H7 (cell line): ENCODE measurements at regions not wholly inside any gene's neighbourhood (a gene's known extent, or its start where the extent isn't known, plus 50 kb on each side); places are given as distances from the start of the nearest gene placed in this dataset.
"Not testable (repeated sequence)": the region's sequence is repeated elsewhere in the genome, so short reads cannot be mapped to it uniquely, and the experiment has no call there.

Experiments used
- DNase-seq: peaks from one replicate; pipeline ENCODE4 v3.0.0; 2012
- H3K27me3 ChIP-seq: 2 replicates; pipeline ENCODE4 v1.6.0; 2011; ENCODE audit warnings: mild to moderate bottlenecking, low read length; ENCODE audit not compliant: control insufficient read depth, insufficient read depth
- H3K36me3 ChIP-seq: replicated peaks from 2 replicates; pipeline ENCODE4 v1.5.1; 2011; ENCODE audit warnings: low read length; ENCODE audit not compliant: control insufficient read depth, insufficient read depth
- H3K4me3 ChIP-seq: 2 replicates; pipeline ENCODE4 v1.5.1; 2011; ENCODE audit warnings: low read depth, mild to moderate bottlenecking, control low read depth, low read length, moderate library complexity; ENCODE audit not compliant: insufficient read depth

DNA sequence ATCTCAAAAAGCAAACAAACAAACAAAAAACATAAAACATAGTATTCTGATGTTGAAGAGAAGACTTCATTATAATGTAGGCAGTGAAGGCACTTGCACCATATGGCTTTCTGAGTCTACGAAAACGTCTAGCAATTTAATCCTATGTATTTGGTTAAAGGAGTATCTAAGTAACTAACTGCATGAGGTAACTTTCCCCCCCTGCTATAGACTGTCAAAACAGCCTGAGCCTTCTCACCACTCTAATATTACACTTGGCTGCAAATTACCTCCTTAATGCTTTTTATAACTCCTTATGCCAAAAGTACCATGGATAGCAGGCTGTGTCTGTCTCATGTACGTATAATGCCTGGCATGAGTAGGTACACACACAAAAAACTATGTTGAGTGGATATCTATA lies 607.6 kb upstream of the FLRT2 start:
- no peak for DNase-seq
- Histone ChIP-seq H3K36me3 (no peaks in the 10 kb centered on the region), H3K27me3 (no peaks in the 10 kb centered on the region), H3K4me3 (no peak overlapping the region)

DNA sequence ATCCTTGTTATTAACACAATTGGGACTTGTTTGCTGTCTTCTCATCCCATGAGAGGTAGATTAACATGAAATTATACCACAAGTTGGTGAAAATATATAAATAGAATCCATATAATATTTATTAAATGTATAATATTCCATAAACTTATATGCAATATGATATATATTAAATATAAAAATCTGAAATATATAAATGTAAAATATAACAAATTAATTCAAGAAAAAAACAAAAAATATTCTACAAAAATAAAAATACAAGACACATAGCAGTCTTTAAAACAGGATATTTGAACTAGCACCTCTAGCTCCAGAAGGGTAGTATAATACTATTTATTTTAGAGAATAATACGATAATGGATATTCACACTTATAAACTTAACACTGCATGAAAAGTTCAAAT lies 603.3 kb upstream of the FLRT2 start:
- H3K36me3 ChIP-seq = no peaks in the 10 kb centered on the region
- no peak overlapping the region for H3K4me3 ChIP-seq
- no peaks in the 10 kb centered on the region for H3K27me3 ChIP-seq
- DNase-seq = no peak

DNA sequence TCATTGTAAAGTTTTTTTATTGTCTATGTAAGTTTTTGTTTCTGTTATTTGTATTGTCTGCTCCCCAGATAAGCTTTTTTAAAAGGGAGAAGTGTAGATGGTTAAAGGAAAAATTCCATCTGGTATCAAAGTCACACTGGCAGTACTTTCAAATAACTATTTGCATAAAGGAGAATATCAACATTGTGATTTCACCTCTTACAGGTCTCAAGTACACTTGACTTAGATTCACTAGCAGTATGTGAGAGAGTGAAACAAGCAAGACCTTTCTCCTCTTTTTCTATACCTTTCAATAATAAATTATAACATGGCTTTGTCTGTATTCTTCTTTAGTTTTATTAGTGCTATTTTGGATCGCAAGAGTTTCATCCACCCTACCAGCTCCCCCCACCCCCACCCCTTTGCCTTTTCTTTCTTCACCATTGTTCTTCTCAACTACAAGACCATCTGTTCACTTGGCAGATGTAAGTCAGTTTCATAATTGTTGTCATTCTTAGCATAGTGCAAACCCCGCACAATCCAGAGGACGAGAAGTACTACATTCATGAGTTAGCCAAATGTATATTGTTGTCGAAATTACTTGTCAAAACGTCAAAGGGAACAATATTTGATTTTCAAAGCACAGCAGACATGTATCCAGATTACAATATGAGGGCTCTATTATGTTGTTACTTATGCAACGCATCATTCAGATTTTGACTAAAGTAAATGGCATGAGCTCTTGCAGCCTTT lies 602.7 kb upstream of the FLRT2 start:
- no peak for DNase-seq
- Histone ChIP-seq H3K36me3 (no peaks in the 10 kb centered on the region), H3K4me3 (no peak overlapping the region), H3K27me3 (no peaks in the 10 kb centered on the region)

DNA sequence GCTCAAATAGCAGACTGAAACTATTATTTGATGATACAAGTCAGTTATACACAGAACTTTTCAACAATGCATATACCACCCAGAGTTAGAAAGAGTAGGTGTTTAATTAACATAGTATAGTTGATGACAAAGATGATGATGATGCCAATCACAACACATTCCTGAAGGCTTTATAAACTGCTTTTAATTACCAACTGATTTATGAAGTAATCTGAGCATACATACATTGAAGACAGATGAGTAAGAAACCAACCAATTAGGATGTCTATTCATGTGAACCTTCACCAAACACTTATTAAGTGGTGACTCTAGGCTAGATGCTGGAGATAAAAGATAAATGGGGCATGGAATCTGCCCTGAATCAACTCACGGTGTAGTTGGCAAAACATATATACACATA lies 600.9 kb upstream of the FLRT2 start:
- H3K36me3 ChIP-seq = no peaks in the 10 kb centered on the region
- no peaks in the 10 kb centered on the region for H3K27me3 ChIP-seq
- no peak overlapping the region for H3K4me3 ChIP-seq
- DNase-seq = no peak

DNA sequence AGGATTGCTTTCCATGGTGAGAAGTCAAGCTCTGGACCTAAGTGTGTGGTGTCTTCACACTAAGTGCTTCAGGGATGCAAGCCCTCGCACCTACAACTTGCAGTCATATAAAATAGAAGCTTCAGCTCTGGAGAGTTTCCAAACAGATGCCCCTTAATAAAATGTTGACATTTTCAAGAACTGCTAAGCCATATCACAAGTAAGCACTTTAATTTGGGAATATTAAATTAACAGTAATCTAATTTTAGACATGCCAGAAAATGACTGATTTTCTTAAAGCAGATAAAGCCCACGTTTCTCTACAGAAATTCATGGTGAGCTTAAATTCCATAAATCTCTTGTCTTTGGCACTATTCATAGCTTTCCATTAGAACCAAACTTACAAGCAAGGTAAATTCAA lies 600.1 kb upstream of the FLRT2 start:
- no peak for DNase-seq
- Histone ChIP-seq H3K27me3 (no peaks in the 10 kb centered on the region), H3K36me3 (no peaks in the 10 kb centered on the region)

DNA sequence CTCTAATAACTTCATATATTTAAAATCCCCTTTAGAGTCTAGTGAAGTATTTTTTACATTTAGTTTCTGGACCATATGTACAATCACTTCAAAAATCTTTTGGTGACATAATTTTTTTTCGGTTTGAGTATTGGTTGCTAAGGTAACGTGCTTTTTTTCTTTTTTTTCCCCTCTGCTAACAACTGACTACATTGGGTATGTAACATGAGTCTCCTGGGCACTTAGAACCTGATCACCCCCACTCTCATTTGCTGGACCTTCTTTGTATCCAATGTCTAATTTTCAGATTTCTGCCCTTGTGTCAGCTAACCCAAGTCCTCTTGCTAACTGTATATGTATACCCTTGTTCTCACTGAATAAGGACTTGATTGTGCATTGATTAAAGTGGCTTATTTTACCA lies 592.9 kb upstream of the FLRT2 start:
- H3K27me3 ChIP-seq = no peaks in the 10 kb centered on the region
- no peak overlapping the region for H3K4me3 ChIP-seq
- DNase-seq = no peak
- no peaks in the 10 kb centered on the region for H3K36me3 ChIP-seq

More for the DNA sequence above, 600.1 kb upstream of the FLRT2 start:
- no peak overlapping the region for H3K4me3 ChIP-seq

DNA sequence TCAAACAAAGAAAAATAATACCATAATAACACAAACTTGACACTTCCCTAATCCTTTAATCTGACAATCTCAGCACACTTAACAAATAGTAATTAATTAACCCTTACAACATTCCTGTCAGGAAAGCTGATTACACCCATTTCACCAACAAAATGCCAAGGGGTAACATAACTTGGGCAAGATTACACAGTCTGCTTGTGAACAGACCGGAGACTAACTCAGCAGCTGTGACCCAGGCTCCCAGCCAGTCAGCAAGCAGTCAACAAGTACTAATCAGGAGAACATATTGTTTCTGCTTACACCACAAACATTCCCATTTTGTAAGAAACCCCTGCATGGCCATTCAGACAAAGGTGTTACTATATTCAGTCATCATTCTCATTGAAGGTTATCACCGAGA lies 592.5 kb upstream of the FLRT2 start:
- H3K4me3 ChIP-seq = no peak overlapping the region
- no peak for DNase-seq
- no peaks in the 10 kb centered on the region for H3K27me3 ChIP-seq
- no peaks in the 10 kb centered on the region for H3K36me3 ChIP-seq

DNA sequence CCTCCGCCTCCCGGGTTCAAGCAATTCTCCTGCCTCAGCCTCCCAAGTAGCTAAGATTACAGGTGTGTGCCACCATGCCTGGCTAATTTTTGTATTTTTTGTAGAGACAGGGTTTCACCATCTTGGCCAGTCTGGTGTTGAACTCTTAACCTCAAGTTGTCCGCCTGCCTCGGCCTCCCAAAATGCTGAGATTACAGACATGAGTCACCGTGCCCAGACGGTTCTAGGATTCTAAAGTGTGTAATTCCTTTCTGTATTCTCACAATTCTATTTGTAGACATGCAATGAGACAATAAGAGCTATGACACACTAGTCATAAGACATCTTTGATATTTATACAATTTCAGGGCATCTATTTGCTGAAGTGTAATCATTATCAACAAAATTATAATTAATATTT lies 585.0 kb upstream of the FLRT2 start:
- H3K36me3 ChIP-seq, DNase-seq, H3K27me3 ChIP-seq, H3K4me3 ChIP-seq: not testable (repeated sequence)

DNA sequence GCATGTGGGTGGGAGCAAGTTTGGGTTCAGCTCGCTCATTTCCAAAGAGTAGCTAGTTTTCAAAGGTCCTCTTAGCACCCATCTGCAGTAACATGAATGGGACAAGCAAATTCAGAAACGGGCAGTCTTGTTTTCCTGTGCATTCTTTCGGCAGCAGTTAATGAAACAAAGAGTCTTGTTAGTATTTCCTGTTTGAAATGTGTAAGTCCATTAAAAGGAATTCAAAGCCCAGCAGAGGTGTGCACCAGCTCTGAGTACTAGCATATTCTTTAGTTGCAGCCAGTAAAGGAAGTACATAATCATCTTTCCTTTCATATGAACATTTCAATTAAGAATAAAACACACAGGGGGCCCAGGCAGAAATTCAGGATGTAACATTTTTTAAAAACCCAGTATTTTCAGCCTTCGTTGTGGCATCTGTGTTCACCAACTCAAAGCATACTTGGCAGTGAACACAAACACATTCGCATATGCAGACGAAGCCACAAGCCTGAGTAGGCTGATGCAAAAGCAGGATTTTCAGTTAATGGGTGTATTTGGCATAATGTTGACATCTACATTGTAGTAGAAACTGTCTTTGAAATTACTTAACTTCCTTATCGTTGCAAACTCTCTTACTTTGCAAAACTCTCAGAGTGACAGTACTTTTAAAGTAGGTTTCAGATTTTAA lies 570.0 kb upstream of the FLRT2 start:
- DNase-seq = no peak
- H3K36me3 ChIP-seq = no peaks in the 10 kb centered on the region
- H3K4me3 ChIP-seq = no peak overlapping the region
- H3K27me3 ChIP-seq = no peaks in the 10 kb centered on the region

DNA sequence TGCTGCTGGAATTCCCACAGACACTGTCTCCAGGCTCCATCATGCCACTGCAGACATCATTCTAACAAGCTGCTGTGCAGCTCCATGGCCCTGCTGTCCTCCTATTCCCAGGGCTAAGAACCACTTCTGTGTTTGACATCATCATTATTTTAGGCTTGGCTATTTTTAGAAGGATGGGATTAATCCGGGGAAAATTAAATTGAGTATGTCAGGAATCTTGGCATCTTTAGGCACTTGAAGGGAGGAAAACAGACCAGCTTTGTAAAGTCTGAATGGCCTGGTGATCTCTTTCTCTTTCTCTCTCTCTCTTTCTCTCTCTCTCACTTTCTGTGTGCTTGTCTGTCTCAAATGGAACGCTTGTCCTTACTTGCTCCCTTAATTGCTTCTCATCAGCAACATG lies 568.3 kb upstream of the FLRT2 start:
- Histone ChIP-seq H3K27me3 (no peaks in the 10 kb centered on the region), H3K36me3 (no peaks in the 10 kb centered on the region)

DNA sequence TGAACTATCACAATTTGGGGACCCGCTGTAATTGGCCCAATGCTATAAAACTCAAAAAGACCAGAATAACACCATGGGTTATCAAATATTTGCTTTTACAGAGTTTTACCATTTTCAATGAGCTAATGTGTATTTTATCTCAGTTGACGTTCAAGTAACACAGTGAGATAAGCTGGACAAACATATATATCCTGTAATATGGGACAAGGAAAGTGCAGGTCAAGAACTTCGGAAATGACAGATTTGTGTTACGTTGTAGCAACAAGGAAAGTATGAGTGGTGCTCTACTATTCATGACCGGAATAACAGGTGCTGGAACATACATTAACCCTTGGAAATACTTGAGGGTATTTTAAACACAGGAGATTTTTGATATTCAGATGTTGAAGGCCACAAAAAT lies 566.4 kb upstream of the FLRT2 start:
- Histone ChIP-seq H3K27me3 (no peaks in the 10 kb centered on the region), H3K4me3 (no peak overlapping the region), H3K36me3 (no peaks in the 10 kb centered on the region)
- no peak for DNase-seq

More for the DNA sequence above, 568.3 kb upstream of the FLRT2 start:
- no peak overlapping the region for H3K4me3 ChIP-seq
- DNase-seq = no peak

DNA sequence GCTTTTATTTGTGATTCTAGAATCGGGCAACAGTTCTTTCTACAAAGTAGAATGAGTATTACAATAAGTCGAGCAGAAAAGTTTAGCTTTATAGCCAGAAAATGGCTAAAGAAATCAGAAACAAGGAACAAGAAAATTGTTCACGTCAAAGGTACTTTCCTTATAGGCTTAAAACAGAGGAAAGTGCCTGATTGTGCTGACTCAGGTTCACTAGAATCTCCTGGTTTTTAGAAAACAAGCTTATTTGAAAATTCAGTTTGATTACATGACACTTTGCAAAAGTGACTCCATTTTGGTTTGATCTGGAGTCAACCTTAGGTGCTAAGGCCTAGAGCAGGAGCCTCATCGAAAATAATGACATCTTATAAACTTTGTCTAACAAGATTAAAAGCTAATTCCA lies 564.7 kb upstream of the FLRT2 start:
- no peaks in the 10 kb centered on the region for H3K27me3 ChIP-seq
- DNase-seq = no peak
- no peaks in the 10 kb centered on the region for H3K36me3 ChIP-seq
- no peak overlapping the region for H3K4me3 ChIP-seq

DNA sequence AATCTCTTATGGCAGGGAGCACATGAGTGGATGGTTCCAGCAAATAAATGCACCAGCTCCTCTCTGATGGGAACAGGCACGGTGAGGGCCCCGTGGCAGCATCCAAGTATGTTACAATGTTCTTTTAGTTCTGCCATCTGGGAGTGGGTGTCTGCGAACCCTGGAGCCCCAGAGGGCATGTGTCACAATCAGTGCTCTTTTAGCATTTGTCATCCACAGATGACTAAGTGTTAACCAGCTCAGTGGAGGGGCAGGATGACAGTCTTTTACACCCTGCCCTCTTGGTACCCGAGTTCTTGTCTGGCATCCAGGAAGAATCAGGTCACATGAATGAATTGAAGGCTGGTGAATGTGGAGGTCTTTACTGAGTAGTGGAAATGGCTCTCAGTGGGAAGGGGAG lies 560.4 kb upstream of the FLRT2 start:
- no peak for DNase-seq
- H3K27me3 ChIP-seq = no peaks in the 10 kb centered on the region
- H3K4me3 ChIP-seq = no peak overlapping the region
- H3K36me3 ChIP-seq = no peaks in the 10 kb centered on the region

DNA sequence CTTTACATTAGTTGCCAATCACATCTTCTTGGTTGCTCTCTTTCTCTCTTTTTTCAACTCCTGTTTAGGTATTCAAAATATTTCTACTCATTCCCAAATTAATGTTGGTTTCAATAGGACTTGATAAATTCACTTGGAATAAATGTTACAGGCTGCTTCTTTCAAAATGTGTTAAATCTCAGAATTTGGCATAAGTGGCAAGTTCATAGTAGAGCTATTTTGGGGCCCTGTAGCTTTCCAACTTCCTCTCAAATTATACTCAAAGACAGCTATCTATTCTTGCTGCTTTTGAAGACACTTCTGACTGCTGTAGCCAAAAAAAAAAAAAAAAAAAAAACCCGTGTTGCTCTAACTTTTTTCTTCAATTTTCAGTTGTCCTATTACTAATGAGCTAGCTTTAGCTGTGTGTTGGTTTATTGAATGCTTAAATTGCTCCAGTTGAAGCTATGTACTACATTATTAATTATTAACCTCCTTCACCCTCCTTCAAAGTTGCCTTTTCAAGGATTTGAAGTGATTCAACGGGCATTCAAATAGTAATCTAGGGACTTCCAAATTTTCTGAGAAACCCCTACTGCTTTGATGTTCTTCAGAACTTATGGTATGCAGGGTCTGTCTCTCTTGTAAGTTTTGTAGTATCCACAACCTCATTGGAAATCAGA lies 554.6 kb upstream of the FLRT2 start:
- DNase-seq = no peak
- H3K4me3 ChIP-seq = no peak overlapping the region
- H3K27me3 ChIP-seq = no peaks in the 10 kb centered on the region
- no peaks in the 10 kb centered on the region for H3K36me3 ChIP-seq

DNA sequence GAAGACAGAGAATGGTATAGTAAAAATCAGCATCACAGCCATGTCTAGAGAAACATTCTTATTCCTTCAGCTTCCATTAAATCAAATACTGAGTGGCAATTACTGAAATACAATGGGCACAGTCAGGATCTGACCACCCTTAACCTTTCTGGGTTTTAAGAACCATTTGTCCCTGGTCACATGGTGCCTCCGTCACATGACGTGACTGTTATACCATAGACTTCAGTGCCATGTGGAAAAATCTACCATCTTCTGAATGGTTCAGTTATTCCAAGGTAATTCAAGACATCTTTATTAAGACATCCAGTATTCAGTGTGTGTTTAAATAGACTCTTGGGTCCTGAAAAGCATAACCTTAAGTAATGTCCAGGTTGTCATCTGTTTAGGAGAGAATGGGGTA lies 553.1 kb upstream of the FLRT2 start:
- no peak for DNase-seq
- Histone ChIP-seq H3K36me3 (no peaks in the 10 kb centered on the region), H3K27me3 (no peaks in the 10 kb centered on the region), H3K4me3 (no peak overlapping the region)
